ENCODE measurements at regions not wholly inside any gene's neighbourhood (a gene's known extent, or its start where the extent isn't known, plus 50 kb on each side); places are given as distances from the start of the nearest gene placed in this dataset.

- TF ChIP-seq, protein P1, sequence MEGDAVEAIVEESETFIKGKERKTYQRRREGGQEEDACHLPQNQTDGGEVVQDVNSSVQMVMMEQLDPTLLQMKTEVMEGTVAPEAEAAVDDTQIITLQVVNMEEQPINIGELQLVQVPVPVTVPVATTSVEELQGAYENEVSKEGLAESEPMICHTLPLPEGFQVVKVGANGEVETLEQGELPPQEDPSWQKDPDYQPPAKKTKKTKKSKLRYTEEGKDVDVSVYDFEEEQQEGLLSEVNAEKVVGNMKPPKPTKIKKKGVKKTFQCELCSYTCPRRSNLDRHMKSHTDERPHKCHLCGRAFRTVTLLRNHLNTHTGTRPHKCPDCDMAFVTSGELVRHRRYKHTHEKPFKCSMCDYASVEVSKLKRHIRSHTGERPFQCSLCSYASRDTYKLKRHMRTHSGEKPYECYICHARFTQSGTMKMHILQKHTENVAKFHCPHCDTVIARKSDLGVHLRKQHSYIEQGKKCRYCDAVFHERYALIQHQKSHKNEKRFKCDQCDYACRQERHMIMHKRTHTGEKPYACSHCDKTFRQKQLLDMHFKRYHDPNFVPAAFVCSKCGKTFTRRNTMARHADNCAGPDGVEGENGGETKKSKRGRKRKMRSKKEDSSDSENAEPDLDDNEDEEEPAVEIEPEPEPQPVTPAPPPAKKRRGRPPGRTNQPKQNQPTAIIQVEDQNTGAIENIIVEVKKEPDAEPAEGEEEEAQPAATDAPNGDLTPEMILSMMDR (IDR thresholded peaks at IDR 0.05; ENCODE audit: insufficient read depth, low read length): no peak
- TF ChIP-seq GABPA (IDR thresholded peaks at IDR 0.05; ENCODE audit: low read depth) (no peak), POLR2AphosphoS5 (IDR thresholded peaks at IDR 0.05; ENCODE audit: low read depth) (no peak)
- TF ChIP-seq, protein P2, sequence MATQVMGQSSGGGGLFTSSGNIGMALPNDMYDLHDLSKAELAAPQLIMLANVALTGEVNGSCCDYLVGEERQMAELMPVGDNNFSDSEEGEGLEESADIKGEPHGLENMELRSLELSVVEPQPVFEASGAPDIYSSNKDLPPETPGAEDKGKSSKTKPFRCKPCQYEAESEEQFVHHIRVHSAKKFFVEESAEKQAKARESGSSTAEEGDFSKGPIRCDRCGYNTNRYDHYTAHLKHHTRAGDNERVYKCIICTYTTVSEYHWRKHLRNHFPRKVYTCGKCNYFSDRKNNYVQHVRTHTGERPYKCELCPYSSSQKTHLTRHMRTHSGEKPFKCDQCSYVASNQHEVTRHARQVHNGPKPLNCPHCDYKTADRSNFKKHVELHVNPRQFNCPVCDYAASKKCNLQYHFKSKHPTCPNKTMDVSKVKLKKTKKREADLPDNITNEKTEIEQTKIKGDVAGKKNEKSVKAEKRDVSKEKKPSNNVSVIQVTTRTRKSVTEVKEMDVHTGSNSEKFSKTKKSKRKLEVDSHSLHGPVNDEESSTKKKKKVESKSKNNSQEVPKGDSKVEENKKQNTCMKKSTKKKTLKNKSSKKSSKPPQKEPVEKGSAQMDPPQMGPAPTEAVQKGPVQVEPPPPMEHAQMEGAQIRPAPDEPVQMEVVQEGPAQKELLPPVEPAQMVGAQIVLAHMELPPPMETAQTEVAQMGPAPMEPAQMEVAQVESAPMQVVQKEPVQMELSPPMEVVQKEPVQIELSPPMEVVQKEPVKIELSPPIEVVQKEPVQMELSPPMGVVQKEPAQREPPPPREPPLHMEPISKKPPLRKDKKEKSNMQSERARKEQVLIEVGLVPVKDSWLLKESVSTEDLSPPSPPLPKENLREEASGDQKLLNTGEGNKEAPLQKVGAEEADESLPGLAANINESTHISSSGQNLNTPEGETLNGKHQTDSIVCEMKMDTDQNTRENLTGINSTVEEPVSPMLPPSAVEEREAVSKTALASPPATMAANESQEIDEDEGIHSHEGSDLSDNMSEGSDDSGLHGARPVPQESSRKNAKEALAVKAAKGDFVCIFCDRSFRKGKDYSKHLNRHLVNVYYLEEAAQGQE (IDR thresholded peaks at IDR 0.05; ENCODE audit: insufficient replicate concordance, low read depth): no peak
These were observed 198.3 kb downstream of the UBE3A start for GRCh38 chr15:25240461-25241021.

Measured in HL-60 (cell line).